HEK293T (cell line): ENCODE measurements at regions not wholly inside any gene's neighbourhood (a gene's known extent, or its start where the extent isn't known, plus 50 kb on each side); places are given as distances from the start of the nearest gene placed in this dataset.

Experiments
- BHLHE40 ChIP-seq: fragments of 450-650 bp; IDR thresholded peaks from 2 replicates; pipeline ENCODE4 v1.6.1; 2016; ENCODE audit warnings: mild to moderate bottlenecking, moderate library complexity, borderline replicate concordance
- FOXM1 ChIP-seq: fragments of 450-650 bp; IDR thresholded peaks from 2 replicates; pipeline ENCODE4 v1.6.1; 2017; ENCODE audit warnings: mild to moderate bottlenecking, borderline replicate concordance
- SP1 ChIP-seq: fragments of 450-650 bp; IDR thresholded peaks from 2 replicates; pipeline ENCODE4 v1.6.1; 2017

- TF ChIP-seq FOXM1 (no peak), BHLHE40 (no peak), SP1 (no peak)
Observed at GRCh38 chr1:222865718-222866117, 50.9 kb downstream of the DISP1 start.
